ENCODE measurements at regions not wholly inside any gene's neighbourhood (a gene's known extent, or its start where the extent isn't known, plus 50 kb on each side); places are given as distances from the start of the nearest gene placed in this dataset.
A peak's percentile ranks its signal among the peaks of the same experiment; 100 is the strongest.
"Not testable (repeated sequence)": the region's sequence is repeated elsewhere in the genome, so short reads cannot be mapped to it uniquely, and the experiment has no call there.

- DNase-seq: no peak
Observed at GRCh38 chr17:52505601-52506000, 347.1 kb upstream of the CA10 start.

GRCh38 chr17:52504081-52504480 is 345.6 kb upstream of the CA10 start:
- no peak for DNase-seq

GRCh38 chr17:52495646-52496045 is 337.1 kb upstream of the CA10 start:
- DNase-seq: no peak

GRCh38 chr17:52482271-52482670 is 323.8 kb upstream of the CA10 start:
- no peak for DNase-seq

- no peak for DNase-seq
Observed at GRCh38 chr17:52477824-52478699, 319.5 kb upstream of the CA10 start.

GRCh38 chr17:52476638-52477313 is 318.3 kb upstream of the CA10 start:
- no peak for DNase-seq

GRCh38 chr17:52470553-52470952 is 312.0 kb upstream of the CA10 start:
- DNase-seq: no peak

GRCh38 chr17:52465407-52465806 is 306.9 kb upstream of the CA10 start:
- no peak for DNase-seq

GRCh38 chr17:52451294-52451861 is 292.9 kb upstream of the CA10 start:
- no peak for DNase-seq

- DNase-seq: no peak
Observed at GRCh38 chr17:52442350-52442749, 283.8 kb upstream of the CA10 start.

- no peak for DNase-seq
Observed at GRCh38 chr17:52420555-52421078, 262.1 kb upstream of the CA10 start.

- DNase-seq: no peak
Observed at GRCh38 chr17:52419229-52419641, 260.7 kb upstream of the CA10 start.

GRCh38 chr17:52410781-52411180 is 252.3 kb upstream of the CA10 start:
- no peak for DNase-seq

- DNase-seq: not testable (repeated sequence)
Observed at GRCh38 chr17:52409222-52409621, 250.7 kb upstream of the CA10 start.

GRCh38 chr17:52395308-52395707 is 236.8 kb upstream of the CA10 start:
- DNase-seq: no peak

GRCh38 chr17:52390422-52390821 is 231.9 kb upstream of the CA10 start:
- DNase-seq: no peak

- no peak for DNase-seq
Observed at GRCh38 chr17:52389632-52390031, 231.1 kb upstream of the CA10 start.

GRCh38 chr17:52388941-52389340 is 230.4 kb upstream of the CA10 start:
- no peak for DNase-seq

GRCh38 chr17:52384695-52385094 is 226.2 kb upstream of the CA10 start:
- no peak for DNase-seq

- peak; percentile 37 for DNase-seq
Observed at GRCh38 chr17:52383493-52384100, 225.1 kb upstream of the CA10 start.

GRCh38 chr17:52378860-52379259 is 220.3 kb upstream of the CA10 start:
- DNase-seq: no peak

- no peak for DNase-seq
Observed at GRCh38 chr17:52376137-52376536, 217.6 kb upstream of the CA10 start.

- DNase-seq: no peak
Observed at GRCh38 chr17:52368886-52369285, 210.4 kb upstream of the CA10 start.

Measured in stimulated activated CD4-positive, alpha-beta T cell treated with anti-CD3 and anti-CD28 coated beads, Interleukin-15, amount 100 ng/mL, for 24 hours (primary cell).